ENCODE measurements at regions not wholly inside any gene's neighbourhood (a gene's known extent, or its start where the extent isn't known, plus 50 kb on each side); places are given as distances from the start of the nearest gene placed in this dataset.

- Histone ChIP-seq H3K9me3 (replicated peaks; ENCODE audit: insufficient read depth, low read length) (no peaks in the 10 kb centered on the region), H3K4me1 (ENCODE audit: low read length) (no peaks in the 10 kb centered on the region), H3K4me3 (ENCODE audit: low read length) (no peak overlapping the region), H4K20me1 (ENCODE audit: insufficient read depth, low read length) (no peaks in the 10 kb centered on the region), H3K4me2 (ENCODE audit: low read depth, low read length) (no peak overlapping the region), H3K9me2 (replicated peaks; ENCODE audit: insufficient read depth, low read length) (no peaks in the 10 kb centered on the region), H3F3A (ENCODE audit: insufficient read depth, low read length) (no peaks in the 10 kb centered on the region), H2AFZ (ENCODE audit: low read length) (no peak overlapping the region), H3K36me3 (replicated peaks; ENCODE audit: insufficient read depth, low read length) (no peaks in the 10 kb centered on the region), H3K9ac (ENCODE audit: low read length) (no peak overlapping the region), H3K27me3 (replicated peaks; ENCODE audit: insufficient read depth, low read length) (no peaks in the 10 kb centered on the region), H3K79me2 (ENCODE audit: low read length) (no peaks in the 10 kb centered on the region), H3K27ac (ENCODE audit: low read length) (no peak overlapping the region)
- DNase-seq = no peak
- no peak for TF ChIP-seq EZH2 (optimal IDR thresholded peaks at IDR 0.05; ENCODE audit: low read depth, low read length)
- no peak for TF ChIP-seq EZH2phosphoT487 (IDR thresholded peaks at IDR 0.05; ENCODE audit: low read length)
Observed at GRCh38 chrX:149248073-149248625, 257.0 kb downstream of the IDS start.

- no peaks in the 10 kb centered on the region for H3K4me1 ChIP-seq (ENCODE audit: low read length)
- H3K27me3 ChIP-seq (replicated peaks; ENCODE audit: insufficient read depth, low read length) = no peaks in the 10 kb centered on the region
- no peak overlapping the region for H3K9ac ChIP-seq (ENCODE audit: low read length)
- no peak for TF ChIP-seq EZH2 (optimal IDR thresholded peaks at IDR 0.05; ENCODE audit: low read depth, low read length)
- no peak for TF ChIP-seq CTCF (IDR thresholded peaks at IDR 0.05; ENCODE audit: low read length)
- no peak for TF ChIP-seq EZH2phosphoT487 (IDR thresholded peaks at IDR 0.05; ENCODE audit: low read length)
- H3F3A ChIP-seq (ENCODE audit: insufficient read depth, low read length) = no peaks in the 10 kb centered on the region
- no peaks in the 10 kb centered on the region for H4K20me1 ChIP-seq (ENCODE audit: insufficient read depth, low read length)
- H3K4me2 ChIP-seq (ENCODE audit: low read depth, low read length) = no peak overlapping the region
- no peak overlapping the region for H2AFZ ChIP-seq (ENCODE audit: low read length)
- no peak overlapping the region for H3K27ac ChIP-seq (ENCODE audit: low read length)
- no peaks in the 10 kb centered on the region for H3K79me2 ChIP-seq (ENCODE audit: low read length)
- DNase-seq = no peak
- no peak overlapping the region for H3K4me3 ChIP-seq (ENCODE audit: low read length)
- H3K9me2 ChIP-seq (replicated peaks; ENCODE audit: insufficient read depth, low read length) = no peaks in the 10 kb centered on the region
- no peaks in the 10 kb centered on the region for H3K36me3 ChIP-seq (replicated peaks; ENCODE audit: insufficient read depth, low read length)
- H3K9me3 ChIP-seq (replicated peaks; ENCODE audit: insufficient read depth, low read length) = no peaks in the 10 kb centered on the region
Observed at GRCh38 chrX:149230689-149231088, 274.4 kb downstream of the IDS start.

- H3K79me2 ChIP-seq (ENCODE audit: low read length) = no peaks in the 10 kb centered on the region
- DNase-seq = no peak
- no peak overlapping the region for H3K4me3 ChIP-seq (ENCODE audit: low read length)
- no peaks in the 10 kb centered on the region for H3F3A ChIP-seq (ENCODE audit: insufficient read depth, low read length)
- no peaks in the 10 kb centered on the region for H3K4me1 ChIP-seq (ENCODE audit: low read length)
- no peak overlapping the region for H2AFZ ChIP-seq (ENCODE audit: low read length)
- no peak overlapping the region for H3K9ac ChIP-seq (ENCODE audit: low read length)
- TF ChIP-seq EZH2 (optimal IDR thresholded peaks at IDR 0.05; ENCODE audit: low read depth, low read length) = no peak
- TF ChIP-seq CTCF (IDR thresholded peaks at IDR 0.05; ENCODE audit: low read length) = no peak
- TF ChIP-seq EZH2phosphoT487 (IDR thresholded peaks at IDR 0.05; ENCODE audit: low read length) = no peak
- H3K27ac ChIP-seq (ENCODE audit: low read length) = no peak overlapping the region
- no peaks in the 10 kb centered on the region for H3K9me3 ChIP-seq (replicated peaks; ENCODE audit: insufficient read depth, low read length)
- no peaks in the 10 kb centered on the region for H4K20me1 ChIP-seq (ENCODE audit: insufficient read depth, low read length)
- H3K36me3 ChIP-seq (replicated peaks; ENCODE audit: insufficient read depth, low read length) = no peaks in the 10 kb centered on the region
- no peak overlapping the region for H3K4me2 ChIP-seq (ENCODE audit: low read depth, low read length)
- H3K27me3 ChIP-seq (replicated peaks; ENCODE audit: insufficient read depth, low read length) = no peaks in the 10 kb centered on the region
- no peaks in the 10 kb centered on the region for H3K9me2 ChIP-seq (replicated peaks; ENCODE audit: insufficient read depth, low read length)
Observed at GRCh38 chrX:149223854-149224253, 281.3 kb downstream of the IDS start.

GRCh38 chrX:149222040-149222439, 283.1 kb downstream of the IDS start:
- Histone ChIP-seq H3K9me2 (replicated peaks; ENCODE audit: insufficient read depth, low read length) (no peaks in the 10 kb centered on the region), H3K4me1 (ENCODE audit: low read length) (no peaks in the 10 kb centered on the region), H3K4me3 (ENCODE audit: low read length) (no peak overlapping the region), H3K27ac (ENCODE audit: low read length) (no peak overlapping the region), H4K20me1 (ENCODE audit: insufficient read depth, low read length) (no peaks in the 10 kb centered on the region), H3K4me2 (ENCODE audit: low read depth, low read length) (no peak overlapping the region), H3K79me2 (ENCODE audit: low read length) (no peaks in the 10 kb centered on the region), H3F3A (ENCODE audit: insufficient read depth, low read length) (no peaks in the 10 kb centered on the region), H3K9ac (ENCODE audit: low read length) (no peak overlapping the region), H2AFZ (ENCODE audit: low read length) (no peak overlapping the region), H3K9me3 (replicated peaks; ENCODE audit: insufficient read depth, low read length) (no peaks in the 10 kb centered on the region), H3K27me3 (replicated peaks; ENCODE audit: insufficient read depth, low read length) (no peaks in the 10 kb centered on the region), H3K36me3 (replicated peaks; ENCODE audit: insufficient read depth, low read length) (no peaks in the 10 kb centered on the region)
- no peak for DNase-seq
- TF ChIP-seq EZH2phosphoT487 (IDR thresholded peaks at IDR 0.05; ENCODE audit: low read length) (no peak), EZH2 (optimal IDR thresholded peaks at IDR 0.05; ENCODE audit: low read depth, low read length) (no peak), CTCF (IDR thresholded peaks at IDR 0.05; ENCODE audit: low read length) (no peak)

Measured in MM.1S (cell line).